AG09319 (cell line): ENCODE measurements at regions not wholly inside any gene's neighbourhood (a gene's known extent, or its start where the extent isn't known, plus 50 kb on each side); places are given as distances from the start of the nearest gene placed in this dataset.

Experiments
- DNase-seq: peaks from one replicate; pipeline ENCODE4 v3.0.0-alpha.2; 2010; ENCODE audit warnings: low read depth; ENCODE audit errors: extremely low read depth
- CTCF ChIP-seq: IDR thresholded peaks from 2 replicates; pipeline ENCODE4 v1.5.1; 2011; ENCODE audit warnings: low read depth, mild to moderate bottlenecking, inconsistent platforms, low read length, moderate library complexity

- no peak for TF ChIP-seq CTCF
Observed at GRCh38 chrX:117803463-117803862, 313.1 kb downstream of the KLHL13 start.

GRCh38 chrX:117788339-117788738 is 328.3 kb downstream of the KLHL13 start:
- no peak for TF ChIP-seq CTCF
- no peak for DNase-seq

More at GRCh38 chrX:117803463-117803862, 313.1 kb downstream of the KLHL13 start:
- DNase-seq, result no peak

GRCh38 chrX:117771384-117771783 is 345.2 kb downstream of the KLHL13 start:
- TF ChIP-seq CTCF, result no peak
- DNase-seq, result no peak

GRCh38 chrX:117768861-117769604 is 347.6 kb downstream of the KLHL13 start:
- no peak for DNase-seq
- TF ChIP-seq CTCF, result no peak

GRCh38 chrX:117765211-117765610 is 351.4 kb downstream of the KLHL13 start:
- TF ChIP-seq CTCF, result no peak
- DNase-seq, result no peak

- no peak for DNase-seq
Observed at GRCh38 chrX:117752745-117753144, 363.9 kb downstream of the KLHL13 start.

More at GRCh38 chrX:117752745-117753144, 363.9 kb downstream of the KLHL13 start:
- no peak for TF ChIP-seq CTCF
